Prostate gland (tissue), 2 donors: ENCODE measurements at regions not wholly inside any gene's neighbourhood (a gene's known extent, or its start where the extent isn't known, plus 50 kb on each side); places are given as distances from the start of the nearest gene placed in this dataset.
"Not testable (repeated sequence)": the region's sequence is repeated elsewhere in the genome, so short reads cannot be mapped to it uniquely, and the experiment has no call there.

Source experiments
- DNase-seq: peaks from one replicate; pipeline ENCODE4 v3.0.0-alpha.2; 2019; ENCODE audit warnings: low spot score
- H3K27ac ChIP-seq, 2 donors: fragments of 200-600 bp; sonication (generic); 2 replicates each; pipeline ENCODE4 v1.5.1; 2017 to 2019
- H3K27me3 ChIP-seq: fragments of 200-600 bp; sonication (generic); replicated peaks from 2 replicates; pipeline ENCODE4 v1.5.1; 2019; ENCODE audit not compliant: insufficient read depth
- H3K36me3 ChIP-seq, 2 donors: fragments of 200-600 bp; sonication (generic); 1 replicate in 1 of 2; 2 replicates in 1 of 2; pipeline versions ENCODE4 v1.5.1 to v1.8.1; 2017 to 2019
- H3K4me1 ChIP-seq: fragments of 200-600 bp; sonication (generic); replicated peaks from 2 replicates; pipeline ENCODE4 v1.5.1; 2019
- H3K4me3 ChIP-seq, 2 donors: fragments of 200-600 bp; sonication (generic); 2 replicates each; pipeline ENCODE4 v1.5.1; 2017 to 2019
- H3K9me3 ChIP-seq: fragments of 200-600 bp; sonication (generic); 2 replicates; pipeline ENCODE4 v1.5.1; 2017
- POLR2A ChIP-seq: fragments of 450-650 bp; IDR thresholded peaks from one replicate; pipeline ENCODE4 v1.6.1; 2016; ENCODE audit warnings: antibody characterized with exemption, mild to moderate bottlenecking
- POLR2AphosphoS5 ChIP-seq: sonication (generic); formaldehyde crosslinking; IDR thresholded peaks from one replicate; pipeline ENCODE4 v1.6.1; 2017; ENCODE audit warnings: antibody characterized with exemption
- WGBS: methylation state at CpG from one replicate; pipeline ENCODE4 v1.1.5; 2018; 5-methylcytosine and 5-hydroxymethylcytosine counted together
- intact Hi-C: fragments of 100-400 bp; cut with DNase I; formaldehyde crosslinking; loops from one replicate; pipeline ENCODE4 v1.14.2; 2022
- TF ChIP-seq, protein P1 (sequence below), 4 experiments: fragments of 200-600 bp in 2 of 4; fragments of 450-650 bp in 2 of 4; sonication (generic) in 2 of 4; IDR thresholded peaks; 1 replicate in 3 of 4; 2 replicates in 1 of 4; pipeline ENCODE4 v1.5.1; 2016 to 2019; ENCODE audit warnings: antibody characterized with exemption in 4 of 4, mild to moderate bottlenecking in 2 of 4, moderate library complexity in 2 of 4

- intact Hi-C loops: no loop called here
- H3K4me1 ChIP-seq: no peaks in the 10 kb centered on the region
- H3K36me3 ChIP-seq: no peaks in the 10 kb centered on the region
- WGBS: 66% methylated on average over 2 of the region's 2 CpGs
- no peak for DNase-seq
- no peak overlapping the region for H3K27ac ChIP-seq
- no peaks in the 10 kb centered on the region for H3K9me3 ChIP-seq
- no peaks in the 10 kb centered on the region for H3K27me3 ChIP-seq
- TF ChIP-seq, protein P1, sequence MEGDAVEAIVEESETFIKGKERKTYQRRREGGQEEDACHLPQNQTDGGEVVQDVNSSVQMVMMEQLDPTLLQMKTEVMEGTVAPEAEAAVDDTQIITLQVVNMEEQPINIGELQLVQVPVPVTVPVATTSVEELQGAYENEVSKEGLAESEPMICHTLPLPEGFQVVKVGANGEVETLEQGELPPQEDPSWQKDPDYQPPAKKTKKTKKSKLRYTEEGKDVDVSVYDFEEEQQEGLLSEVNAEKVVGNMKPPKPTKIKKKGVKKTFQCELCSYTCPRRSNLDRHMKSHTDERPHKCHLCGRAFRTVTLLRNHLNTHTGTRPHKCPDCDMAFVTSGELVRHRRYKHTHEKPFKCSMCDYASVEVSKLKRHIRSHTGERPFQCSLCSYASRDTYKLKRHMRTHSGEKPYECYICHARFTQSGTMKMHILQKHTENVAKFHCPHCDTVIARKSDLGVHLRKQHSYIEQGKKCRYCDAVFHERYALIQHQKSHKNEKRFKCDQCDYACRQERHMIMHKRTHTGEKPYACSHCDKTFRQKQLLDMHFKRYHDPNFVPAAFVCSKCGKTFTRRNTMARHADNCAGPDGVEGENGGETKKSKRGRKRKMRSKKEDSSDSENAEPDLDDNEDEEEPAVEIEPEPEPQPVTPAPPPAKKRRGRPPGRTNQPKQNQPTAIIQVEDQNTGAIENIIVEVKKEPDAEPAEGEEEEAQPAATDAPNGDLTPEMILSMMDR (IDR thresholded peaks at IDR 0.05): no peak
- TF ChIP-seq POLR2A: no peak
- TF ChIP-seq POLR2AphosphoS5: no peak
- H3K4me3 ChIP-seq: no peak overlapping the region
Observed at GRCh38 chr13:44668688-44669087, 92.6 kb upstream of the TSC22D1 start.

DNA sequence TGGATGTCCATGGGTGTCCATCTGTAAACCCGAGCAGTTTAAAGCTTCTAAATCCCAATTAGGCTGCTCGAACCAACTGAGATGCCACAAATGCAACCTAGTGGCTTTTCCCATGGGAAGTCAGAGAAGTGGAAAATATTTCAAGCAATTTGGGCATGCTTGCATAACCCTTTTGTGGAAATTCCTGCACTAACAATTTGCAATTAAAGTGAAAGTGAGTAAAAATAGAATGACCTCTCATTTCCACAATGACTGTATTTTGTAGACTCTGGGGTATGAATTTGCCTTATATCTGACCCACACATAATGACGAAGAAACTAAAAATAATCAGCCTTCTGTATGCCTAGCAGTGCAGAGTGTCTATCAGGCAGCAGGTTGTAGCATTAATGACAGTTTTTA, 91.8 kb upstream of the TSC22D1 start:
- H3K27ac ChIP-seq: no peak overlapping the region
- TF ChIP-seq, protein P1 (IDR thresholded peaks at IDR 0.05): no peak
- TF ChIP-seq POLR2AphosphoS5 (no peak), POLR2A (no peak)
- 78% methylated on average over 3 of the region's 3 CpGs for WGBS
- no peaks in the 10 kb centered on the region for H3K27me3 ChIP-seq
- no peaks in the 10 kb centered on the region for H3K9me3 ChIP-seq
- DNase-seq: no peak
- H3K36me3 ChIP-seq: no peaks in the 10 kb centered on the region
- H3K4me3 ChIP-seq: no peak overlapping the region
- intact Hi-C loops: no loop called here
- H3K4me1 ChIP-seq: no peaks in the 10 kb centered on the region

- H3K4me1 ChIP-seq, H3K27me3 ChIP-seq, DNase-seq, H3K36me3 ChIP-seq, H3K4me3 ChIP-seq, H3K27ac ChIP-seq, intact Hi-C loops, H3K9me3 ChIP-seq: not testable (repeated sequence)
- 90% methylated on average over 3 of the region's 3 CpGs for WGBS
Observed at GRCh38 chr13:44666538-44666937, 90.4 kb upstream of the TSC22D1 start.

- DNase-seq: no peak
- no peak overlapping the region for H3K27ac ChIP-seq
- no peaks in the 10 kb centered on the region for H3K4me1 ChIP-seq
- no peaks in the 10 kb centered on the region for H3K27me3 ChIP-seq
- no peaks in the 10 kb centered on the region for H3K36me3 ChIP-seq
- H3K4me3 ChIP-seq: no peak overlapping the region
- WGBS: 88% methylated on average over 1 of the region's 1 CpG
- intact Hi-C loops: no loop called here
- H3K9me3 ChIP-seq: no peaks in the 10 kb centered on the region
- TF ChIP-seq POLR2A: no peak
- no peak for TF ChIP-seq POLR2AphosphoS5
- TF ChIP-seq, protein P1 (IDR thresholded peaks at IDR 0.05): no peak
Observed at GRCh38 chr13:44664308-44664707, 88.2 kb upstream of the TSC22D1 start.

DNA sequence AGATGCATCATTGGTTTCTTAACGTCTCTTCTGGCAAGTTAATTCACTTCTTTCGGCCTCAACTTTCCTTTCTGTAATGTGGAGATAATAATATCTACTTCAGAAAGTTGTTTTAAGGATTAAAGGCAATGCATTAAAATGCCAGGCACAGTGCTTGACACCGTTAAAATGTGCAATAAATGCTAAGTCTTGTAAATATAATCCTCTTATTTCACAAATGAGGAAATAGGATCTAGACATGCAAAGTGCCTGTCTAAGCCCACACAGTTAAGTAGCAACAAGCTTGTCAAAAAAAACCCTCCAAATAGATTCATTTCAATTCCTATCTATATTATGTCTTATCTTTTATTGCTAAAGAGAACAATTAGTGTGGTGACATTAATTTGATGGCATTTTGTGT, 86.4 kb upstream of the TSC22D1 start:
- TF ChIP-seq, protein P1 (IDR thresholded peaks at IDR 0.05): no peak
- TF ChIP-seq POLR2A (no peak), POLR2AphosphoS5 (no peak)
- no peak for DNase-seq
- Histone ChIP-seq H3K9me3 (no peaks in the 10 kb centered on the region), H3K4me1 (no peaks in the 10 kb centered on the region), H3K27me3 (no peaks in the 10 kb centered on the region), H3K36me3 (no peaks in the 10 kb centered on the region), H3K4me3 (no peak overlapping the region), H3K27ac (no peak overlapping the region)
- WGBS: 57% methylated on average over 3 of the region's 3 CpGs
- intact Hi-C loops: no loop called here

GRCh38 chr13:44661936-44662335, 85.8 kb upstream of the TSC22D1 start:
- Histone ChIP-seq H3K4me1 (no peaks in the 10 kb centered on the region), H3K36me3 (no peaks in the 10 kb centered on the region), H3K9me3 (no peaks in the 10 kb centered on the region), H3K27me3 (no peaks in the 10 kb centered on the region), H3K4me3 (no peak overlapping the region), H3K27ac (no peak overlapping the region)
- 87% methylated on average over 3 of the region's 3 CpGs for WGBS
- no peak for DNase-seq
- TF ChIP-seq POLR2AphosphoS5 (no peak), POLR2A (no peak)
- TF ChIP-seq, protein P1 (IDR thresholded peaks at IDR 0.05): no peak
- intact Hi-C loops: no loop called here
